Stomach (tissue), 8 donors: ENCODE measurements at regions not wholly inside any gene's neighbourhood (a gene's known extent, or its start where the extent isn't known, plus 50 kb on each side); places are given as distances from the start of the nearest gene placed in this dataset.

Experiments
- DNase-seq, 2 donors: peaks; one replicate each; pipeline versions ENCODE4 v3.0.0 to v3.0.0-alpha.2; 2013 to 2019
- H3K27ac ChIP-seq, 5 donors: fragments of 200-600 bp in 4 of 5; sonication (generic) in 4 of 5; one replicate each; pipeline ENCODE4 v1.5.1; 2013 to 2019; ENCODE audit warnings: mild to moderate bottlenecking in 1 of 5, moderate library complexity in 1 of 5
- H3K27me3 ChIP-seq, 3 donors: fragments of 200-600 bp; sonication (generic); one replicate each; pipeline ENCODE4 v1.5.1; 2017 to 2019; ENCODE audit warnings: mixed run types in 1 of 3
- H3K36me3 ChIP-seq, 4 donors: fragments of 200-600 bp; sonication (generic); 1 replicate in 3 of 4; 2 replicates in 1 of 4; pipeline ENCODE4 v1.5.1; 2016 to 2019
- H3K4me1 ChIP-seq, 4 donors: fragments of 200-600 bp; sonication (generic); one replicate each; pipeline ENCODE4 v1.5.1; 2016 to 2019
- H3K4me3 ChIP-seq, 4 donors: fragments of 200-600 bp; sonication (generic) in 3 of 4; one replicate each; pipeline ENCODE4 v1.5.1; 2016 to 2019; ENCODE audit warnings: mild to moderate bottlenecking in 1 of 4
- H3K9me3 ChIP-seq, 4 donors: fragments of 200-600 bp; sonication (generic); one replicate each; pipeline ENCODE4 v1.5.1; 2016 to 2019
- CTCF ChIP-seq, 7 experiments: fragments of 450-650 bp in 4 of 7; fragments of 200-600 bp in 3 of 7; sonication (generic) in 3 of 7; IDR thresholded peaks; one replicate each; pipeline ENCODE4 v1.5.1; 2016 to 2019; ENCODE audit warnings: antibody characterized with exemption in 7 of 7, control low read depth in 2 of 7, mild to moderate bottlenecking in 1 of 7
- EP300 ChIP-seq: sonication (generic); formaldehyde crosslinking; IDR thresholded peaks from one replicate; pipeline ENCODE4 v1.6.1; 2017; ENCODE audit warnings: antibody characterized with exemption
- POLR2A ChIP-seq, 4 donors: fragments of 450-650 bp; IDR thresholded peaks; one replicate each; pipeline ENCODE4 v1.6.1; 2016; ENCODE audit warnings: antibody characterized with exemption in 4 of 4, control low read depth in 2 of 4, mild to moderate bottlenecking in 1 of 4, moderate library complexity in 1 of 4
- POLR2AphosphoS5 ChIP-seq, 3 donors: sonication (generic); formaldehyde crosslinking; IDR thresholded peaks; one replicate each; pipeline ENCODE4 v1.6.1; 2016; ENCODE audit warnings: antibody characterized with exemption in 3 of 3
- WGBS, 5 donors: extraction: QIAGEN DNeasy Blood & Tissue Kit in 3 of 5; methylation state at CpG; one replicate each; pipeline versions ENCODE4 v1.1.5 to v1.1.7; 2013 to 2018; 5-methylcytosine and 5-hydroxymethylcytosine counted together
- intact Hi-C: fragments of 100-400 bp; cut with DNase I; formaldehyde crosslinking; loops from one replicate; pipeline ENCODE4 v1.15.1; 2023; ENCODE audit warnings: low total_unique reads
- donor health status: healthy with polysubstance abuse.
- donor health status: Bipolar disorder and iron deficiency.
- donor health status: healthy.

- Histone ChIP-seq H3K27me3 (no peaks in the 10 kb centered on the region), H3K9me3 (peaks cover 0 to 25% (median 16%) of the 10 kb centered on the region in 4 donors), H3K27ac (no peak overlapping the region), H3K4me1 (no peaks in the 10 kb centered on the region), H3K4me3 (no peak overlapping the region), H3K36me3 (no peaks in the 10 kb centered on the region)
- intact Hi-C loops = no loop called here
- WGBS, 5 donors = 76 to 90% (median 87%) methylated on average over 1 of the region's 1 CpG
- TF ChIP-seq CTCF (IDR thresholded peaks at IDR 0.05) = no peak
- TF ChIP-seq POLR2A (IDR thresholded peaks at IDR 0.05) = no peak
- TF ChIP-seq POLR2AphosphoS5 (IDR thresholded peaks at IDR 0.05) = no peak
- no peak for TF ChIP-seq EP300
- DNase-seq = no peak
Measured at GRCh38 chr10:85039311-85039710, 710.9 kb downstream of the CCSER2 start.

DNA sequence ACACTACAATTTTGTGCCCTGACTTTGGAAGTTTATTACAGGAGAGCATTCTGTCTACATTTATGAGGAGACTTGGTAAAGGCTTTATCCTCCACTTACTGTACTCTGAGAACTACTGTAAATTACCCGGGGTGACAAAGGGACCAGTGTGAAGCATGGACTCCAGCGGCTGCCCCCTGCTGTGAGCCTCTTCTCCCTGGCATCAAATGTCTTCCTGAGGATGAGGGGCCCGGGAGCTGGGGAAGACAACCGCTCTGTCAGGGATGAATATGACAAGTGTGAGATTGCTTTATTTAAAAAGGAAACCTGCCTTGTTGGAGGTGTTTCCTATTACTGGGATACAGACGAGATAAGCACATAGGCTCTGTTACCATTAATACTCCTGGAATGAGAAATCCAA, 714.8 kb downstream of the CCSER2 start:
- 38 to 62% (median 51%) methylated on average over 5 of the region's 5 CpGs for WGBS, 5 donors
- Histone ChIP-seq H3K4me1 (no peaks in the 10 kb centered on the region), H3K4me3 (no peak overlapping the region), H3K36me3 (no peaks in the 10 kb centered on the region), H3K27ac (no peak overlapping the region), H3K9me3 (peaks cover 0 to 25% (median 18%) of the 10 kb centered on the region in 4 donors), H3K27me3 (no peaks in the 10 kb centered on the region)
- intact Hi-C loops = no loop called here
- DNase-seq = no peak
- no peak for TF ChIP-seq POLR2AphosphoS5 (IDR thresholded peaks at IDR 0.05)
- TF ChIP-seq EP300 = no peak
- TF ChIP-seq CTCF (IDR thresholded peaks at IDR 0.05) = no peak

GRCh38 chr10:85045046-85045445, 716.7 kb downstream of the CCSER2 start:
- WGBS, 5 donors = 62 to 70% (median 64%) methylated on average over 2 of the region's 2 CpGs
- TF ChIP-seq POLR2A (IDR thresholded peaks at IDR 0.05) (no peak), CTCF (IDR thresholded peaks at IDR 0.05) (no peak), POLR2AphosphoS5 (IDR thresholded peaks at IDR 0.05) (no peak)
- DNase-seq = no peak
- Histone ChIP-seq H3K9me3 (peaks cover 0 to 12% (median 4%) of the 10 kb centered on the region in 4 donors), H3K36me3 (no peaks in the 10 kb centered on the region), H3K4me3 (no peak overlapping the region), H3K27me3 (no peaks in the 10 kb centered on the region), H3K4me1 (no peaks in the 10 kb centered on the region), H3K27ac (no peak overlapping the region)
- intact Hi-C loops = no loop called here

DNA sequence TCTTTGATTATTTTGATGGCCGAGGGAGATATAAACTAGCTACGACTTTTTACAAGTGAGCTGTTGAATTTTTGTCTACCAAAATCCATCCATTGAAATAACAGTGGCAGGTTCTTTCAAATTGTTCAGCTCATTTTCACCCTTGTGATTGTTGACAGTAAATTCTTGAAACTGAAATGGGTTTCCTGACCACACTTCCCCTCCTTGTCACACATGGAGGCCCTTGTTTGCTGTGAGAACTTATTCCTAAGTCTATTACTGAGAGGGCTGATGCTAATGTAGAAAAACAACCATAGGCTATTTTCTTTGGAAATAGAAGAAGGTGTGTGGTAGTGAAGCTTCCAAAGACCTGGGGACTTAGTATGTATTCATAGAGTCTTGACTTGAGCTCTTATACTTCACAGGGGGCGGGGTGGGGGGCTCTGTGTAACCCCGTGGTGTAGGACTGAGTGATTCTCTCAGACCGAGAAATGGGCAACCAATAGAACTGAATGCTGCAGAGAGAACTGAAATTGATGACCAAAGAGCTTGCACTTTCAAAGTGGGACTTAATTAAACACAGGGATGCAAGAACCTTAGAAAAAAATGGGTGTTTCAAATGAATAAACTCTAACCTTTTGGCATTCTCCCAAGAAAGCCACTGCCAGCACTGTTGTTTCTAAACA, 718.9 kb downstream of the CCSER2 start:
- no peak overlapping the region for H3K4me3 ChIP-seq
- H3K9me3 ChIP-seq = peaks cover 0 to 7% (median 3%) of the 10 kb centered on the region in 4 donors
- no peak for TF ChIP-seq EP300
- no peak for TF ChIP-seq POLR2A (IDR thresholded peaks at IDR 0.05)
- no peak for TF ChIP-seq CTCF (IDR thresholded peaks at IDR 0.05)
- TF ChIP-seq POLR2AphosphoS5 (IDR thresholded peaks at IDR 0.05) = no peak
- no peaks in the 10 kb centered on the region for H3K36me3 ChIP-seq
- no peak overlapping the region for H3K27ac ChIP-seq
- no peaks in the 10 kb centered on the region for H3K27me3 ChIP-seq
- H3K4me1 ChIP-seq = no peaks in the 10 kb centered on the region
- intact Hi-C loops = no loop called here
- no peak for DNase-seq
- WGBS, 5 donors = 62 to 74% (median 65%) methylated on average over 5 of the region's 5 CpGs
